DMS153 treated with DMSO at 0.1 percent for 48 hours (cell line): ENCODE measurements at regions not wholly inside any gene's neighbourhood (a gene's known extent, or its start where the extent isn't known, plus 50 kb on each side); places are given as distances from the start of the nearest gene placed in this dataset.

Experiments
- DNase-seq: peaks from one replicate; lab custom pipeline; 2025; ENCODE audit not compliant: unreplicated experiment; lab: John Stamatoyannopoulos, UW

DNA sequence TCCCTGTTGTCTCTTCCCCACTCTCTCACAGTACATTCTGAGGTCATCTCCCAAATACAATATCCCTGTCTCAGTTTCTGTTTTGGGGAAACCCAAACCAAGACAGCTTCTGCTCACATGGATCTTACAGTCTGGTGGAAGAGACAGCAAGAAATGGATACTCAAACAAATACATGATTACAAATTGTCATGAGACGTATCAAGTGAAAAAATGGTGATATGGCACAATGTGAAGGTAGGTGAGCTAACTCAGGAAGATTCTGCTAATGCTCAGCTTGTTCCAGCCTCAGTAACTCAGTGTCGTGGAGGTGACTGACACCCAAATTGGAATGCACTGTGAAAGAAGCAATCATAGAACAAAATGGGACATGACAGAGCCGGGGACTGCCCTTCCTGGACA, 68.3 kb downstream of the CHST1 start:
- DNase-seq = no peak

DNA sequence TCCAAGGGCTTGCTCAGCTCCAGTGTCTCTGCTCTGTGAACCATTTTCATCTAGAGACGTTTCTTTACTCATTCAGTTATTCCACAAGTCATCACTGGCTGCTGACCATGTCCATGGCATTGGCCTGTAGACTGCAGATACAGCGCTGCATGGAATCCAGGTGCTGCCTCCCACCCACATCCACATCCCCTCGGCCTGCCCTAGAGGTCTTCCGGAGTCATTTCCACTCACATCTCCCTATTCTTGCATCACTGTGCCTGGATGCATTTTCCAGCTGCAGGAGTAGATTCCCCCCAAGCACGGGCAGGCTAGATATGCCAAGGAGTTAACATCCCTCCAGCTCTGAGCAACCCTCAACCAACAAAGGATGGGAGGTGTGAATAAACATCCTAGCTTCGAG, 68.9 kb downstream of the CHST1 start:
- DNase-seq = no peak

DNA sequence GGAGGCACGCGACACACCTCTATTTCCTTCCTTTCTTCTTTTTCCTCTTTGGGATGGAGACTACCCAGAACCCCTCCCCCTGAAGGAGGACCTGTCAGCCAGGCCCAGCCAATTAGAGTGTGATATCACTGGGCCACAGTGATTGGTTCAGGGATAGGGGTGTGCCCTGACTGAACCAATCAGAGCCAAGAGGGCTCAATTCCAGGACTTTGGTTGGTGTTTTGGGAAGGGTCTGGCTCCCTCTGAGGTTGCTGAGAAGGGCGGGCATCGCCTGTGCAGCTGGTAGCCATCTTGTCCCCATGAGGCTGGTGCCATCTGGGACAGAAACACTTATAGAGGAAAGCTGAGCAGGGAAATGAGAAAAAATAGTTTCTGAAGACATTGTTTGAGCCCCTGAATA, 71.4 kb downstream of the CHST1 start:
- DNase-seq = no peak

DNA sequence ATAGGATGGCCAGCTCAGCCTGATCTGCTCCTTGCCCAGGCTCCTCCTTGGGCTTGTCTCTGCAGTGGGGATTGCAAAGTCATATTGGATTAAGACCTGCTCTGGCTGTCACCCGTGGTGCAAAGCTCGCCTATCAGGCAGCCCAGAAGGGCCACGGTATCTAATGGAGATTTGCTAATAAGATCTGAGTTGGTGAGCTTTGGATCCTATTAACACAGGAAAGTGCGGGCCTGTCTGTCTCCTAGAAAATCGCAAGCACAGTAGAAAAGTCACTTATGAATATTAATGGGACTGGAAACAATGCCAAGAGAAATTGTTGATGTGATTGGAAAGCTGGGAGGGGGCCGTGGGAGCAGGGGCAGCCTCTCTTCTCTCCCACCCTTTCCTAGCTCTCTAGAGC, 72.8 kb downstream of the CHST1 start:
- no peak for DNase-seq

DNA sequence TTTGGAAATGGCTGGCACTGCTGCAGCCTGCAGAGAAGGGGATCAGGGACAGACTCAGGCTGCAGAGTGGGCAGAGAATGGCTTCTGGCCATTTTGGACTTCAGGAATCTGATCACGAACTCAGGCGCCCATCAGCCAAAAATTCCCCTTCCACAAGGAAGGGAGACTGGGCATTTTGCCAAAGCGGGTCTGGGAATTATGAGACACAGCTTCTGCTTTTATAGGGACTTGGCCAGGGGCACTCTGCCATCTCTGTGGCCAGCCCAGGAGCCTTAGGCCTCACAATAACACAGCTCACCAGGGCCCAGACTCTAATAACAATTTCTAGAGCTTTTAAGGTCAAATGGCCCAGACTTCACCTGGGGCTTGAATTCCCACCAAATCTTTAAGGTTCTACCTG, 74.7 kb downstream of the CHST1 start:
- no peak for DNase-seq

DNA sequence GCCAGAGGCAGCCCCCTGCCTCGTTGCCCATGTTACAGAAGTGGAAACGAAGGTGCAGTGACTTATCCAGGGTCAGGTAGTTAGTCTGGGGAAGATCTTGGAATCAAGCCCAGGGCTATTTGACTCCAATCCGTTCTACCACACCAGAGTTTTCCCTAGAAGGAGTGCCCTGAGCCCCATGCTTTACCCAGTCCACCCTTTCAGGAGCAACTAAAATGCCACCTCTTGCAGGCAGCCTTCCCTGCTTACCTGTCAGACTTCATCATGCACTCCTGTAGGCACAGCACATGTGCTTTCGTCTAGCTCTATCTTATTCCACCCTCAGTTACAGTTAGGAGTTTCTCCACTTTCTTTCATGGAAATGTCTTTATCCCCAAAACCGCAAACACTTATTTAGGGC, 80.2 kb downstream of the CHST1 start:
- DNase-seq = no peak

DNA sequence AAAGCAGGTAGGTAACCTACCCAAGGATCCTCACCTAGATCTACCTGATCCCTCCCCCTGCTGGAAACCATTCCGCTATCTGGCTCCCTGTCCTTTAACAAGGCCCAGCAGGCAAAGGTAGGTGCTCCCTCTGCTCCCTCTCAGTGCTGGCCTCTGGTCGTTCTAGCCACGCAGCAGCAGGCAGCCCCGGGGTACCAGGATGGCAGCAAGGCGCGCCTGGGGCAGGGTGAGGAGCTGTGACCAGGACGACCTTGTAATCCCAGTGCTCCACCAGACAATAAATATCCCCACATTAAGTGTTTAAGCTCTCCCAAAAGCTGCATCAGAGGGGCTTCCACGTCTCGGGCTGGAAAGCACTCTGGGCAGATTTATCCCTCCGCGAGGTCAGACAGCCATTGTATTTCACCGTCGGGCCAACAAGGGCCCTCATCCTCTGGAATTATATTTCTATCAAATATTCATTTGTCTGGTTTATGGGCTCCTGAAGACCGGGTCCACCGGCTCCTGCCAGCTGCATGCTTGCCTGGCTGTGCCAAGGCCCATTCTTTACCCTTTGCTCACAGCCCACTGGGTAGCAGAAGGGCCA, 81.3 kb downstream of the CHST1 start:
- DNase-seq = no peak

DNA sequence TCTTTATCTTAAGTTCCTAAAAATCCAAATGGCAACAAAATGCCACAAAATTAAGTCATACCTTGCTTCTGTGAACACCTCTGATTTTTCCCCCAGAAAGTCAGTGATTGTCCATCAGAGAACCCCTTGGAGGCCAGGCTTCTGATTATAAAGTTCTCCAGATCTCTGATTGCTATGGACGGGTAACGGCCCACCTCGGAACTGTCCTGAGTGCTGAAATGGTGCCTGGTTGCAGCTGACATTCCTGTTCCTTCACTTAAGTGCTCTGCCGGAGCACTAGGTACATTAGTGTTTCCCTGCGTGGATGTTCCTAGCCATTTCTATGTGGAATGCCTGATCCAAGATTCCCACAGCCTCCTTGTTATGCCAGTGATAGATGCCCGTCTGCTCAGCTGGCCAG, 85.0 kb downstream of the CHST1 start:
- no peak for DNase-seq

DNA sequence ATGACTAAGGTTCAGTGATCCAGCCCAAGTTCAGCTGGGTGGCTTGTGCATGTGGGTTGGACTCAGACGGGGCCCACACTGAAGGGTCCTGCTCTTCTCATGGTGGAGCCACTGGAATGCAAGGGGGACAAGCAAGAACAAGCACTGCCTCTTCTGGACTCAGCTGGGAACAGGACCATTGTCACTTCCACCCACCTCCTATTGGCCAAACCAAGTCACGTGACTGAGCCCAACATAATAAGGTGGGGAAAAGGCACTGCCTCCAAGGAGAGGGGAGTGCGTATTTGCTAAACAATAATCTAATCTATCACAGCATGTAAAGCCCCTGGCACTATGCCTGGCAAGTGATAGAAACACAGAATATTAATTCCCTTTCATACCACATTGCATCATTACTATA, 87.1 kb downstream of the CHST1 start:
- no peak for DNase-seq

DNA sequence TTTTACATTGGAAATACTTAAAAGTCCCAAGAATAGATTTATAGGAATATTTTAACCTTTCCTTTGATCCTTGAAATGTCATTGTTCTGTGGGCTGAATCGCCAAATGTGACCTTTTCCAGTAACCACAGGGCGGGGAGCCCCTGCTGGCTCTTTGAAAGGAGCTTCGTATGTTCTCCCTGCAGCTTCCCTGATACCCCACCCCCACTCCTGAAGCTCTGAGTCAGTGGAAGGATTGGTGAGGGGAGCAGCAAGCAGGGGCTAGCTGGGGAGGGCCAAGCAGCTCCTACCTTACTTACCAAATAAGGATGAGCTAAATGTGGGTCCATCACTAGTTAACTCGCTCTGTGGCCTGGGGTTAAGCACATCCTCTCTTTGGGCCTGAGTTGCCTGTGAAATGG, 87.7 kb downstream of the CHST1 start:
- no peak for DNase-seq

DNA sequence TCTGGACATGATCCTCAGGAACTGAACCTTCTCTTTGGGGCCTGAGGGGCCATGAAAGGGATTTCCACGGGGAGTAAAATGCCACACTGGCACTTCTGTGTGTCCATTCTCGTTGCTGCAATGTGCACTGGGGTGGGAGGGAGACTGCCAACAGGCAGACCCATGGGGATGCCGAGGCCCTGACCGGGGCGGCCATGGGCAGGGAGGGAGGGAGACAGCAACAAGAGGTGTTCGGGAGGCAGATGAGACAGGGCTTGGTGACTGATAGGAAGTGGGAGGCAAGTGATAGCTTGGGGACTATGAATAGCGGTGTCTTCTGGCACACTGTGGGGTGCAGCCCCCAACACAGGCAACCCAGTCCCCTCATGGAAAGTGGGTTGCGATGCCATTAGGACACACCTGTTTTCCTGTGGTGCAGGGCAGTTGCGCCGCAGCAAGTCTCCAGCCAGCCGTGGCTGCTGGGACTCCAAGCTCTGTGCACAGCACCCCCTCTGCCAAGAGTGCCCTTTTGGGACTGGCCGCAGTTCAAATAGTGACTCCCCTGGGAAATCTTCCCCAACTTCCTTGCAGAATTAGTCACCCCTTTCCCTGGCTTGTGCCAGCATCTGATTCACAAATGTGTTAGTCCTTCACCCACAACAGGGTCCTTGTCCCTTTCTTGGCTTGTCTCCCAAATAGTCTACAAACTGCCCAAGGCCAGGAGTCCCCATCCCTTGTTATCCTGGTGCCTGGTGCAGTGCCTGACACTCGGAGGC, 88.8 kb downstream of the CHST1 start:
- DNase-seq = no peak

DNA sequence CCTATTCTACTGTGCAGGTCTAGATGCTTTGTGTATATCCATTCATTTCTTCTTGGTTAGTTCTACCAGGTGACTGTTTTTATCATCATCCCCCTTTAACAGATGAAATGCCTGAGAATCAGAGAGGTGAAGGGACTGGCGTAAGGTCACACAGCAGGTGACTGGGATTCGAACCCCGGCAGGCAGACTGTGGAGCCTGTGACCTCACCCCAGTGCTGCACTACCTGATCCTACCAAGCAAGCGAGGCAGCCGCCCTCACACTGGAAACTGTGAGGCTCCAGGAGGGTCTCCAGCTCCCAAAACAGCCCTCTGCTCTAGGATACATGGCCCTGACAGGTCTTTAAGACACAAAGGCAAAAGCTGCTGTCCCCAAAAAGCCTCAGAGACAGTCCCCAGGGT, 91.7 kb downstream of the CHST1 start:
- DNase-seq = no peak

DNA sequence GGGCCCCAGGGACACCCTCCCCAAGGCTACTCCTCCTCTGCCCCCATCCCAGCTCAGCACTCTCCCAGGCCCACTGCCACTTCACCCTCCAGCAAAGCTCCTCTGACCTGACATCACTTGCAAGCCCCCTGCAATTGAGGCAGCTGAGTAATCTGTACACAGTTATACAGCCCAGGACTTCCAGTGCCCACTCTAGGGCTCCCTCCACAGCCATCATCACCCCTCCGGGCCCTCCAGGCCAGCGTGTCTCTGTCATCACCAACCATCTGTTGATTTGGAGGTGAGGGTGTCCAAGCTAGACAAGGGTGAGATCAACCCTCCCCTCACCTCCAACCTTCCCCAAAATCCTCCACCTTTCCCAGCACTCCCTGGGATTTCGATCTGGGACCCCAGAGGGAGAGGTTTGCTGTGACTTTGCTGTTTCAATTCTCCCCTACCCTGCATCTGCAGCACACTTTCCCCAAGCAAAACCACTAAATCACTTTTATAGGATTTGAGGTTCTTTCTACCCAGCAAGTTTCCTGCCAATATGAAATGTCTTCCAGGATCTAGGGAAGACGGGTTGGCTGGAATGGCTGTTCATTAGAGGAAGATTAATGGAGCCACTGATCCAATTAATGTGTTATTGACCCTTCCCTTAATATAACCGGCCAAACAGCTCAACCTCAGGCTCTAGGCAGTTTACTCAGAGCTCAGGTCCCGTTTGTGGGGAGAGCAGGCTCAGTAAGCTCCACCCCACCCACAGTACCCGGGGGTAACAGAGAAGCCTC, 92.9 kb downstream of the CHST1 start:
- DNase-seq = no peak

DNA sequence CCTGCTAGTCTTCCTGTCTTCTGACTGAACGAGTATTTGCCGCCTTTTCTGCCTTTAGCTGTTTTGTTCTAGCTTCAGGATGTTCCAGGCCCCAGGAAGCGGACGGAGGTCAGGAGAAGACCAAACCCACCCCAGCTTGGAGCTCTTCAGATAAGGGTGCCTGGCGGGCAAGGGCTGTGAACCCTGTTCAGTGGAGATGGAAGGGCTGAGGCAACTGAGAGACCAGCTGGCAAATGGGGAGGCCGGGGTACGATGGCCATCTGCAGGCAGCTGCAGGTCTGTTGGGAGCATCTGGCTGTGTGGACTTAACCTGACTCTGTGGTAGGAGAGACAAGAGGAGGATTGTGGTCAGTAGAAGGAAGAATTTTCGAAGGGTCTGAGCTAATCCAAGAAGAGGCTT, 95.6 kb downstream of the CHST1 start:
- no peak for DNase-seq

DNA sequence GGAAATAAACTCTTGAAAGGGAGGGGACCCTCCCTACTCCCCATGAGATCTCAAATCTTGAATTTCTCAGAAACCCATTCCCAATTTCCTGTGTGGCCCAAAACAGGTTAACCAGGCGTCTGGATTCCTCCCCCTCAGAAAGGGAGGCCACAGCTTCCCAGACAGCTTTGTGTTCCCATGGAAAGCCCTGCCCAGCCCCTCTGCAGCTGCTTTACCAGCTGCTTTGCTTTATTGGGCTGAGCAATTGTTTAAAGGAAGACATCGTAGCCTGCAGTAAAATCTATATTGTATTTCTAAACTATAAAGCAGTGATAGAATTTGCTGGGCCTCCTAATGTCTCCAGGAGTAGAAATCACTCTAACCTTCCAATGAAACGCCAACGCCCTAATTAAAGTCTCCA, 97.4 kb downstream of the CHST1 start:
- no peak for DNase-seq

DNA sequence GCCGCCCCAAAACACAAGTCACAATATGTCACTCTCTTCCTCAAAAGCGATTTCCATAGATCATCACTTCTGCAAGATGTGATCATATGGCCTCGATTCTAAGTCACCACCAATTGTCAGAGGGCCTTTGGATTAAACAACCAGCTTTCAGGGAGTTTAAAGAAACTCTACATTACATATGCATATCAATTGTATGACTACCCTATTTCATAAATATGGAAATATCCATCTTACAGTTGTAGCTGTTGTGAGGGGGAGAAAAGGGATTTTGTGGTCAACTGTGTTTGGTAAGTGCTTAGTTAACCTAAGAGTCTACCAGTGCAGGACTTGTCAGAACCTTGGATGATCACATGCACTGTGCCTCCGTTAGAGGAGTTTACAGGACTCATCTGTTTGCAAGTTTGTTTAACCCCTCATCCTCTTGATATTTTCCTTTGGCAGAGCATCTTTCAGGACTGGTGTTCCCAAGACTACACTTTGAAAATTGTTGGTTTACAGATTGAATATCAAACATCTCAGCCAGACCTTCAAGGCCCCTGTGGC, 99.9 kb downstream of the CHST1 start:
- no peak for DNase-seq

DNA sequence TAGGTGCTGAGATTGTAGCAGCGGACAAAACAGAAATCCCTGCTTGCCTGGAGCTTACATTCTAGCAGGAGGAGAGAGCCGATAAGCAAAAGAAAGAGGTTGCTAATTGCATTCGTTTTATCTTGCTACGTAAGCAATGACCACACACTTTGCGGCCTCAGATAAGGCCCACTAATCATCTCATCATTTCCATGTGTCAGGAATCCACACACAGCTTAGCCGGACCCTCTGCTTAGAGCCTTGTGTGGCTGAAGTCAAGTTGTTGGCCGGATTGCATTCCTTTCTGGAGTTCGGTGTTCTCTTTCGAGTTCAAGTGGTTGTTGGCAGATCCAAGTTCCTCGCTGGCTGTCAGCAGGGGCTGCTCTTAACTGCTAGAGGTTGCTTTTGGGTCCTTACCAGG, 101.6 kb downstream of the CHST1 start:
- DNase-seq = no peak

DNA sequence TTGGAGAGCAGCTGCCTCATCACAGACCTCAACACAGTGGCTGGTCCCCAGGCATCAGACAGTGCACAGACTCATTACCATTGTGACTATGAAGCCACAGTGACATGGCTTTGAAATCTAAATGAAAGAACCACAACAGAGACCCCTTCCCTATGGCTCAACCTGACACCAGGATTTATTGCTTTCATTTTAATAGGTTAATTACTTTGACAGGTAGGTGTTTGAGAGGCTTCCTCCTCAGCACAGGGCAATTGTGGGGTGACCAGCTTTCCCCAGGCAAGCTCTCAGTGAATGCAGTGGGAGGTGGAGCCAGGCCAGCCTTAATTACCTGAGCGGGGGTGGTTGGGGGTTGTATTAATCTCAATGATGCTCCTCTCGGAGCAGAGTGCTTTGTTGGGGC, 102.3 kb downstream of the CHST1 start:
- DNase-seq = no peak

DNA sequence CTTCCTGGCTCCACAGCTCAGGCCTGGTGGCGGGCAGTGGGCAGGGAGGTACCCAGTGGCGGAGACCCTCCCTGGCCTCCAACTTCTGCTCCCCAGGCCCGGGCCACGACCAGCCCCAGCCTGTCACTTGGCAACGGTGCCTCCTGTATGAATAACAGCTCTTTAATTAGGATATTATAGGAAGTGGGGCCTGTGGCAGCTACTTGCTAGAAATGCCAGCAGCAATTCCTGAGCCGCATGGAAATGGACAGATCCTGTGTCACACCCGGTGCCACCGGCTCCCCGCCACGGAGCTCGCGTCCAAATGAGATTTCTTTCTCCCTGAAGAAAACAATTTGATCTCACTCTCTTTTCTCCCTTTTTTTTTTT, 104.5 kb downstream of the CHST1 start:
- DNase-seq = peak; percentile 45

DNA sequence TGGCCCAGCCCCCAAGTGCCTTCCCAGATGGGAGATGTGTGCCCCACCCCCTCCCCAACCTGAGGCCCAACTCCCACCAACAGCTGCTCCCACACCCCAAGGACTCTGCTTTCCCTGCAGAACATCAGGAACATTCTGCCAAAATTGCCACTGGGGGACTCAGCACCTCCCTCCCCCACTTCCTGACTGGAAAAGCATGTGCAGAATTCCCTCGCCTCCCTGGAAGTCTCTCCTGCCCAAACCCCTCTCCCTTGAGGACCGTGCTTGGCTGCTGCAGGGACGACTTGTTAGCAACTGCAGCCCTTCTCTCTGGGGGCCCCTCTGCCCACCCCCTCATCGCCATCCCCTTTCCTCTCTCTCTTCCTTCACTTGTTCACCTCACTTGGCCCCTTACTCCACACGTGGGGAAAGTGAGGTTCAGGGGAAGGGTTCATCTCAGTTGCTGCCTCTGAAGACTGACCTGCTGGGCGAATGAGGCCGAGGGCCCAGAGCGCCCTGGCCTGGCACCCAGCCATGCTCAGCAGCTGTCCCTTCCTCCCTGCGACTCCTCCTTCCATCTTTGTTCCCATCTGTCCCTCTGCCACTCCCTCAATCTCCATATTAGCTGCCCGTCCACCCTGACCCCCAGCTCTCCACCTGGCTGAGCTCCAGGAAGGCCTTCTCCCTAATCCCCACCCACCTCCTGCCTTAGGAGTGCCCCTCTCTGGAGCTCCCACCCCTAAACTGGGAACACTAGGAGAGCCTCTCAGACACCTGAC, 105.1 kb downstream of the CHST1 start:
- peak; percentile 53 for DNase-seq
